Endothelial cell of umbilical vein (primary cell): ENCODE measurements at regions not wholly inside any gene's neighbourhood (a gene's known extent, or its start where the extent isn't known, plus 50 kb on each side); places are given as distances from the start of the nearest gene placed in this dataset.

ENCODE experiments used
- BruUV-seq: library from RNA; stranded (reverse); fragments of 400-500 nt; replicated peaks from 2 replicates; lab custom pipeline; 2021; lab: Mats Ljungman, UMichigan
- CTCF ChIA-PET: fragments of 300-600, 350-600 bp; sonication (Branson Sonifier 250); formaldehyde crosslinking; loops from one replicate; lab custom pipeline; 2021; ENCODE audit warnings: antibody characterized with exemption, inconsistent platforms; lab: Charles Lee
- POLR2A ChIA-PET: fragments of 300-600, 350-600 bp; sonication (Branson Sonifier 250); formaldehyde crosslinking; loops from one replicate; lab custom pipeline; 2021; ENCODE audit warnings: antibody characterized with exemption, inconsistent platforms; lab: Charles Lee
- DNase-seq: peaks from one replicate; pipeline ENCODE4 v3.0.0-alpha.2; 2011; ENCODE audit warnings: low read depth, low spot score
- FAIRE-seq: peaks from 2 replicates; lab custom pipeline; 2011; peaks lifted over from hg19 to GRCh38; lab: Jason Lieb, UNC
- H2AFZ ChIP-seq: 2 replicates; pipeline ENCODE4 v1.6.0; 2012; ENCODE audit warnings: low read depth, low read length, control low read depth, inconsistent platforms
- H3K27ac ChIP-seq: 2 replicates; pipeline ENCODE4 v1.5.1; 2011; ENCODE audit warnings: low read depth, mild to moderate bottlenecking, control low read depth, low read length, moderate library complexity; ENCODE audit not compliant: insufficient read depth
- H3K27me3 ChIP-seq, 2 experiments: 2 replicates each; pipeline versions ENCODE4 v1.6.0 to v1.6.1; 2011; ENCODE audit warnings: low read length in 2 of 2, mixed read lengths in 1 of 2; ENCODE audit not compliant: control insufficient read depth in 2 of 2, insufficient read depth in 2 of 2
- H3K36me3 ChIP-seq, 2 experiments: 2 replicates in 1 of 2; 3 replicates in 1 of 2; pipeline ENCODE4 v1.5.1; 2011; ENCODE audit warnings: low read length in 2 of 2, mild to moderate bottlenecking in 1 of 2, moderate library complexity in 1 of 2; ENCODE audit not compliant: control insufficient read depth in 2 of 2, insufficient read depth in 2 of 2; ENCODE audit errors: extremely low read depth in 1 of 2
- H3K4me1 ChIP-seq: 3 replicates; pipeline ENCODE4 v1.5.1; 2011; ENCODE audit warnings: mild to moderate bottlenecking, low read length; ENCODE audit not compliant: control insufficient read depth, insufficient read depth; ENCODE audit errors: extremely low read depth
- H3K4me2 ChIP-seq: 2 replicates; pipeline ENCODE4 v1.6.1; 2011; ENCODE audit warnings: low read length, control low read depth, mixed read lengths; ENCODE audit not compliant: insufficient read depth
- H3K4me3 ChIP-seq, 3 experiments: fragments of 200-600 bp in 1 of 3; sonication (generic), shearing (Covaris generic) in 1 of 3; replicated peaks in 1 of 3; 2 replicates each; pipeline ENCODE4 v1.5.1; 2011 to 2016; ENCODE audit warnings: control low read depth in 3 of 3, low read length in 3 of 3, mild to moderate bottlenecking in 2 of 3, inconsistent platforms in 1 of 3, low read depth in 1 of 3, moderate library complexity in 1 of 3; ENCODE audit not compliant: insufficient read depth in 1 of 3
- H3K79me2 ChIP-seq: 2 replicates; pipeline ENCODE4 v1.6.0; 2012; ENCODE audit warnings: low read length, inconsistent platforms; ENCODE audit not compliant: control insufficient read depth, insufficient read depth
- H3K9ac ChIP-seq: replicated peaks from 2 replicates; pipeline ENCODE3; 2011; ENCODE audit warnings: low read length, control low read depth; ENCODE audit not compliant: insufficient read depth; ENCODE audit errors: extremely low read depth
- H3K9me1 ChIP-seq: replicated peaks from 3 replicates; pipeline ENCODE4 v1.6.0; 2011; ENCODE audit warnings: mild to moderate bottlenecking, low read length; ENCODE audit not compliant: control insufficient read depth, insufficient read depth; ENCODE audit errors: extremely low read depth
- H3K9me3 ChIP-seq: replicated peaks from 2 replicates; pipeline ENCODE4 v1.5.1; 2012; ENCODE audit warnings: low read length, inconsistent platforms; ENCODE audit not compliant: control insufficient read depth, insufficient read depth
- H4K20me1 ChIP-seq: replicated peaks from 2 replicates; pipeline ENCODE3; 2011; ENCODE audit warnings: mild to moderate bottlenecking, low read length; ENCODE audit not compliant: control insufficient read depth, insufficient read depth; ENCODE audit errors: extremely low read depth
- CTCF ChIP-seq, 2 donors: IDR thresholded peaks; 1 replicate in 1 of 2; 2 replicates in 1 of 2; pipeline ENCODE4 v1.5.1; 2011; ENCODE audit warnings: low read length in 2 of 2, mild to moderate bottlenecking in 2 of 2, moderate library complexity in 2 of 2, control low read depth in 1 of 2, inconsistent platforms in 1 of 2, low read depth in 1 of 2; ENCODE audit not compliant: insufficient read depth in 1 of 2; ENCODE audit errors: extremely low read depth in 1 of 2
- EZH2 ChIP-seq: IDR thresholded peaks from 2 replicates; pipeline ENCODE4 v1.6.1; 2012; ENCODE audit warnings: borderline replicate concordance, low read depth, mild to moderate bottlenecking, moderate library complexity, low read length, inconsistent platforms; ENCODE audit not compliant: severe bottlenecking
- FOS ChIP-seq: IDR thresholded peaks from 2 replicates; pipeline ENCODE4 v1.6.1; 2011; ENCODE audit warnings: mild to moderate bottlenecking, low read length, moderate library complexity, borderline replicate concordance; ENCODE audit not compliant: insufficient read depth
- GATA2 ChIP-seq: IDR thresholded peaks from 2 replicates; pipeline ENCODE4 v1.7.0; 2011; ENCODE audit warnings: low read depth, mild to moderate bottlenecking, moderate library complexity, mixed read lengths, low read length; ENCODE audit not compliant: insufficient read length, insufficient read depth
- JUN ChIP-seq: IDR thresholded peaks from 2 replicates; pipeline ENCODE4 v1.6.1; 2011; ENCODE audit warnings: borderline replicate concordance, low read depth; ENCODE audit not compliant: insufficient read length, insufficient read depth
- dilution Hi-C: fragments of 300-500 bp; cut with MboI; formaldehyde crosslinking; loops from one replicate; pipeline ENCODE4 v1.15.0; 2019; ENCODE audit warnings: low sequenced_read_pairs; ENCODE audit not compliant: extremely low pct_ligation_motif_present
- intact Hi-C: fragments of 100-400 bp; cut with micrococcal nuclease; formaldehyde crosslinking; loops from one replicate; pipeline ENCODE4 v1.10.0; 2022

GRCh38 chr1:182185842-182186756 is 124.6 kb upstream of the ZNF648 start:
- Histone ChIP-seq H3K9ac (no peak overlapping the region), H3K4me2 (no peak overlapping the region), H3K4me1 (no peaks in the 10 kb centered on the region), H3K79me2 (no peaks in the 10 kb centered on the region), H4K20me1 (no peaks in the 10 kb centered on the region), H3K9me1 (no peaks in the 10 kb centered on the region), H3K27ac (no peak overlapping the region), H3K27me3 (no peaks in the 10 kb centered on the region), H3K9me3 (no peaks in the 10 kb centered on the region), H3K4me3 (no peak overlapping the region), H2AFZ (no peak overlapping the region), H3K36me3 (no peaks in the 10 kb centered on the region)
- no peak for DNase-seq
- no peak for FAIRE-seq
- intact Hi-C loops = no loop called here
- ChIA-PET CTCF (no interaction called here), POLR2A (no interaction called here)
- no peak for TF ChIP-seq GATA2
- no peak for TF ChIP-seq JUN
- no peak for TF ChIP-seq EZH2
- no peak for TF ChIP-seq CTCF (IDR thresholded peaks at IDR 0.05; ENCODE audit: extremely low read depth in 1 of 2, insufficient read depth in 1 of 2, low read depth in 1 of 2, low read length in 2 of 2)
- TF ChIP-seq FOS = no peak
- dilution Hi-C loops = no loop called here
- BruUV-seq = no TSS peak
